Smooth muscle cell (in vitro differentiated cells): ENCODE measurements at regions not wholly inside any gene's neighbourhood (a gene's known extent, or its start where the extent isn't known, plus 50 kb on each side); places are given as distances from the start of the nearest gene placed in this dataset.

Source experiments
- DNase-seq: peaks from one replicate; lab custom pipeline; 2025; ENCODE audit not compliant: unreplicated experiment; lab: John Stamatoyannopoulos, UW
- H2AFZ ChIP-seq: fragments of 200-600 bp; sonication (generic); 2 replicates; pipeline ENCODE4 v1.6.0; 2016; ENCODE audit warnings: antibody characterized with exemption, low read depth, mild to moderate bottlenecking
- H3F3A ChIP-seq: fragments of 200-600 bp; sonication (generic); 2 replicates; pipeline ENCODE4 v1.6.0; 2017; ENCODE audit warnings: antibody characterized with exemption, low read depth
- H3K27ac ChIP-seq: fragments of 200-600 bp; sonication (generic); 2 replicates; pipeline ENCODE4 v1.5.1; 2016; ENCODE audit warnings: low read depth, mild to moderate bottlenecking
- H3K27me3 ChIP-seq: fragments of 200-600 bp; sonication (generic); 2 replicates; pipeline ENCODE4 v1.6.1; 2016; ENCODE audit warnings: low read depth, mild to moderate bottlenecking
- H3K36me3 ChIP-seq: fragments of 200-600 bp; sonication (generic); 2 replicates; pipeline ENCODE4 v1.5.1; 2016; ENCODE audit warnings: low read depth
- H3K4me1 ChIP-seq: fragments of 200-600 bp; sonication (generic); 2 replicates; pipeline ENCODE4 v1.5.1; 2016; ENCODE audit warnings: low read depth
- H3K4me2 ChIP-seq: fragments of 200-600 bp; sonication (generic); 2 replicates; pipeline ENCODE4 v1.6.0; 2016; ENCODE audit warnings: mild to moderate bottlenecking
- H3K4me3 ChIP-seq: fragments of 200-600 bp; sonication (generic); 2 replicates; pipeline ENCODE4 v1.5.1; 2016; ENCODE audit warnings: mild to moderate bottlenecking
- H3K79me2 ChIP-seq: fragments of 200-600 bp; sonication (generic); 2 replicates; pipeline ENCODE4 v1.6.0; 2016; ENCODE audit warnings: low read depth, mild to moderate bottlenecking
- H3K9ac ChIP-seq: fragments of 200-600 bp; sonication (generic); 2 replicates; pipeline ENCODE4 v1.6.0; 2016; ENCODE audit warnings: low read depth
- H3K9me3 ChIP-seq: fragments of 200-600 bp; sonication (generic); replicated peaks from 2 replicates; pipeline ENCODE4 v1.5.1; 2016; ENCODE audit warnings: low read depth
- H4K20me1 ChIP-seq: fragments of 200-600 bp; sonication (generic); 2 replicates; pipeline ENCODE4 v1.6.0; 2016; ENCODE audit warnings: low read depth
- WGBS: methylation state at CpG from one replicate; pipeline ENCODE4 v1.1.7; 2016; ENCODE audit warnings: low lambda C conversion rate; 5-methylcytosine and 5-hydroxymethylcytosine counted together
- TF ChIP-seq, protein P1 (sequence below): fragments of 200-600 bp; sonication (generic); IDR thresholded peaks from 2 replicates; pipeline ENCODE4 v1.5.1; 2017; ENCODE audit warnings: borderline replicate concordance, mild to moderate bottlenecking, antibody characterized with exemption; ENCODE audit not compliant: insufficient read depth, poor library complexity, severe bottlenecking

- Histone ChIP-seq H3K4me1 (no peaks in the 10 kb centered on the region), H3K27me3 (no peaks in the 10 kb centered on the region), H3K9ac (no peak overlapping the region), H3K4me3 (no peak overlapping the region), H3K27ac (no peak overlapping the region), H3F3A (no peaks in the 10 kb centered on the region), H3K36me3 (no peaks in the 10 kb centered on the region), H2AFZ (no peak overlapping the region), H3K79me2 (no peaks in the 10 kb centered on the region), H3K4me2 (no peak overlapping the region), H3K9me3 (no peaks in the 10 kb centered on the region), H4K20me1 (no peaks in the 10 kb centered on the region)
- TF ChIP-seq, protein P1, sequence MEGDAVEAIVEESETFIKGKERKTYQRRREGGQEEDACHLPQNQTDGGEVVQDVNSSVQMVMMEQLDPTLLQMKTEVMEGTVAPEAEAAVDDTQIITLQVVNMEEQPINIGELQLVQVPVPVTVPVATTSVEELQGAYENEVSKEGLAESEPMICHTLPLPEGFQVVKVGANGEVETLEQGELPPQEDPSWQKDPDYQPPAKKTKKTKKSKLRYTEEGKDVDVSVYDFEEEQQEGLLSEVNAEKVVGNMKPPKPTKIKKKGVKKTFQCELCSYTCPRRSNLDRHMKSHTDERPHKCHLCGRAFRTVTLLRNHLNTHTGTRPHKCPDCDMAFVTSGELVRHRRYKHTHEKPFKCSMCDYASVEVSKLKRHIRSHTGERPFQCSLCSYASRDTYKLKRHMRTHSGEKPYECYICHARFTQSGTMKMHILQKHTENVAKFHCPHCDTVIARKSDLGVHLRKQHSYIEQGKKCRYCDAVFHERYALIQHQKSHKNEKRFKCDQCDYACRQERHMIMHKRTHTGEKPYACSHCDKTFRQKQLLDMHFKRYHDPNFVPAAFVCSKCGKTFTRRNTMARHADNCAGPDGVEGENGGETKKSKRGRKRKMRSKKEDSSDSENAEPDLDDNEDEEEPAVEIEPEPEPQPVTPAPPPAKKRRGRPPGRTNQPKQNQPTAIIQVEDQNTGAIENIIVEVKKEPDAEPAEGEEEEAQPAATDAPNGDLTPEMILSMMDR = no peak
- WGBS = 92% methylated on average over 5 of the region's 5 CpGs
- no peak for DNase-seq
These were observed 619.5 kb upstream of the CADM1 start for GRCh38 chr11:116123739-116124138.

GRCh38 chr11:116122697-116123472 is 618.7 kb upstream of the CADM1 start:
- WGBS = 96% methylated on average over 8 of the region's 8 CpGs
- no peak overlapping the region for H3K9ac ChIP-seq
- no peaks in the 10 kb centered on the region for H4K20me1 ChIP-seq
- H3K27me3 ChIP-seq = no peaks in the 10 kb centered on the region
- H3K4me3 ChIP-seq = no peak overlapping the region
- no peaks in the 10 kb centered on the region for H3K9me3 ChIP-seq
- H3K4me1 ChIP-seq = no peaks in the 10 kb centered on the region
- TF ChIP-seq, protein P1 = no peak
- H3K79me2 ChIP-seq = no peaks in the 10 kb centered on the region
- no peaks in the 10 kb centered on the region for H3F3A ChIP-seq
- H2AFZ ChIP-seq = no peak overlapping the region
- H3K36me3 ChIP-seq = no peaks in the 10 kb centered on the region
- DNase-seq = no peak
- no peak overlapping the region for H3K4me2 ChIP-seq
- H3K27ac ChIP-seq = no peak overlapping the region

GRCh38 chr11:116119158-116119557 is 614.9 kb upstream of the CADM1 start:
- no peaks in the 10 kb centered on the region for H3K79me2 ChIP-seq
- H3K4me2 ChIP-seq = no peak overlapping the region
- H3K27me3 ChIP-seq = no peaks in the 10 kb centered on the region
- no peak overlapping the region for H3K27ac ChIP-seq
- H3K4me3 ChIP-seq = no peak overlapping the region
- no peak overlapping the region for H2AFZ ChIP-seq
- no peaks in the 10 kb centered on the region for H3K36me3 ChIP-seq
- no peak for DNase-seq
- no peaks in the 10 kb centered on the region for H4K20me1 ChIP-seq
- TF ChIP-seq, protein P1 = no peak
- H3K4me1 ChIP-seq = no peaks in the 10 kb centered on the region
- no peak overlapping the region for H3K9ac ChIP-seq
- WGBS = 96% methylated on average over 11 of the region's 11 CpGs
- no peaks in the 10 kb centered on the region for H3F3A ChIP-seq
- no peaks in the 10 kb centered on the region for H3K9me3 ChIP-seq

GRCh38 chr11:116118138-116118470 is 613.9 kb upstream of the CADM1 start:
- no peaks in the 10 kb centered on the region for H3K79me2 ChIP-seq
- TF ChIP-seq, protein P1 = no peak
- no peaks in the 10 kb centered on the region for H3K36me3 ChIP-seq
- H2AFZ ChIP-seq = no peak overlapping the region
- no peak overlapping the region for H3K27ac ChIP-seq
- no peaks in the 10 kb centered on the region for H3K9me3 ChIP-seq
- no peak overlapping the region for H3K4me3 ChIP-seq
- no peaks in the 10 kb centered on the region for H3K27me3 ChIP-seq
- H3K4me2 ChIP-seq = no peak overlapping the region
- 95% methylated on average over 4 of the region's 4 CpGs for WGBS
- H3K9ac ChIP-seq = no peak overlapping the region
- H4K20me1 ChIP-seq = no peaks in the 10 kb centered on the region
- no peaks in the 10 kb centered on the region for H3F3A ChIP-seq
- no peak for DNase-seq
- no peaks in the 10 kb centered on the region for H3K4me1 ChIP-seq
